GM19239 (cell line): ENCODE measurements at regions not wholly inside any gene's neighbourhood (a gene's known extent, or its start where the extent isn't known, plus 50 kb on each side); places are given as distances from the start of the nearest gene placed in this dataset.
"Not testable (repeated sequence)": the region's sequence is repeated elsewhere in the genome, so short reads cannot be mapped to it uniquely, and the experiment has no call there.

ENCODE experiments used
- DNase-seq: peaks from one replicate; pipeline ENCODE4 v3.0.0; 2011; ENCODE audit warnings: low spot score; ENCODE audit not compliant: insufficient read length
- FAIRE-seq: peaks from 2 replicates; lab custom pipeline; 2011; peaks lifted over from hg19 to GRCh38; lab: Jason Lieb, UNC

DNA sequence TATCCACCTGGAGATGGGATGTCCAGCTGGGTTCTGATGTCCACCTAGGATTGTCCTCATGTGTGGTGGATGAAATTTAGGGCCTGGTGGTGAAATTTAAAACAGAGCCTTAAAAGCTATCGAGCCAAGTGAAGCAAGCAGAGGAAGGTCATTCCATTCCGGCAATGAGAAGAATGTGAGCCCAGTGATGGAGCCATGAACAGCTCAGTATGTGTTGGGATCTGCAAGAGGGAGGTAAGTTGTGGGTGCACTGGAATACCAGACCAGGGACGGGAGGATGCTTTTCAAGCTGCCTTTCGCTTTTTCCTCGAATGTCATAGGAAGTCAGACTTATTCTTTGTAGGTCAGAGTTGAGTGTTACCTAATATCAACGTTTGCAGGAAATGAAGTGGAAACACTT is 80.6 kb upstream of the THOC3 start:
- not testable (repeated sequence) for FAIRE-seq, DNase-seq

DNA sequence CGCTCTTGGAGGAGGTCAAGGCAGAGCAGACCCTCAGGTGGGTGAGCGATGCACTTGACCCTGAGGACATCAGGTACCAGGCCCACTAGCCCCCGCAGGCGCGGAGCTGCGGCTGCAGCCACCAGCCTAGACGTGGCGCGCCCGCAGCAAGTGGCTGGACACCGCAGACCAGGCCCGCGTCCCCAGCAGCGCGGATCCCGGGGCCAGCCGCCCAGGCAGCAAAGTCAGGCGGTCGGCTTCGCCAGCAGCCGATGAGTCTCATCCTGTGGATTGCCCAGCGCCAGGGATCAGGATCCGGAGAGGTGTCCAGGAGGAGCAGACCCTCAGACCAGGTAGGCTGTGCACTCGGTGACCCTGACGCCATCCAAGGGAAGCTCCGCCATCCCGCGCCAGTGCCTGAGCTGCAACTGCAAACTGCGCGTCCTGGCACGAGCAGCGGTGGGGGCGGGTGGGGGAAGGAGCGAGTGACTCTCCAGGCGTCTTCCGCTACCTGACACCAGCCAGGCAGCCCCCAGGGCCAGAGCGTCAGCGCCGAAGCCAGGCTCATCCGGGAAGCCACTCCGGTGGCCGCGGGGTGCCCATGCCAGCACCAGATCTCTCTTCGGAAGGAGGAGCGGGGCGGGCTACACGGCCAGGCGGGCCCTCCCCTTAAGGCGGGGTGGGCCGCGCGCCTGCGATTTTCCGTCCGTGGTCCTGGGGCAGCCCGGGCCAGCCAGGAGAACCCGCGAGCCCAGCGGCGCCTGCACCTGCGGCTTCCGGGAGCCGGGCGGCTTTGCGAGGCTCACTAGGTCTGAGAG is 92.6 kb upstream of the THOC3 start:
- not testable (repeated sequence) for DNase-seq

DNA sequence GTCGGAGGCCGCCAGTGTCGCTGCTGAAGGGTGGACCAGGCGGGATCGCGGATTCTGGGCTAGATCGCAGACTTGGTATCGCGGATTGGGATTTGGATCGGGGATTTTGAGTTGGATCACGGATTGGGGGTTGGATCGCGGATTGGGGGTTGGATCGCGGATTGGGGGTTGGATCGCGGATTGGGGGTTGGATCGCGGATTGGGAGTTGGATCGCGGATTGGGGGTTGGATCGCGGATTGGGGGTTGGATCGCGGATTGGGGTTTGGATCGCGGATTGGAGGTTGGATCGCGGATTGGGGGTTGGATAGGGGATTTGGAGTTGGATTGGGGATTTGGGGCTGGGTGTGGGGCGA is 93.1 kb upstream of the THOC3 start:
- not testable (repeated sequence) for DNase-seq, FAIRE-seq

More for the DNA sequence above, 92.6 kb upstream of the THOC3 start:
- FAIRE-seq, result not testable (repeated sequence)

DNA sequence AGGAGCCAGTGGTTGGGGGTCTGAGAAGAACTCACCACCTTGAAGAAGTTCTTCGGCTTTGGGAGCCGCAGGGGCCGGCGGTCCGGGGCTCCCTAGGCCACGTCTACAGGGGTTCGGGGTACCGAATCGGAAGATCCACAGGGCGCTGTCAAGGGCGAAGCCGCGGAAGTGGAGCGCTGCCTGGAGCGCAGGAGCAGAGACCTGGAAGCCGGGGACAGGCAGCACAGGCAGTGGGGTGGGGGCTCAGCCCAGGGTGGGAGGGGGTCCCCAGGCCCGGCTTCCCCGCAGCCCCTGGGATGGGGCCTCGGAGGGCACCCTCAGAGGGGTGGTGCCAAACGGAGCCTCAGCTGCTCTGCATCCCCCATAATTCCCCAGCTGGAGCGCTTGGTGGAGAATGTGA is 93.5 kb upstream of the THOC3 start:
- not testable (repeated sequence) for DNase-seq, FAIRE-seq

DNA sequence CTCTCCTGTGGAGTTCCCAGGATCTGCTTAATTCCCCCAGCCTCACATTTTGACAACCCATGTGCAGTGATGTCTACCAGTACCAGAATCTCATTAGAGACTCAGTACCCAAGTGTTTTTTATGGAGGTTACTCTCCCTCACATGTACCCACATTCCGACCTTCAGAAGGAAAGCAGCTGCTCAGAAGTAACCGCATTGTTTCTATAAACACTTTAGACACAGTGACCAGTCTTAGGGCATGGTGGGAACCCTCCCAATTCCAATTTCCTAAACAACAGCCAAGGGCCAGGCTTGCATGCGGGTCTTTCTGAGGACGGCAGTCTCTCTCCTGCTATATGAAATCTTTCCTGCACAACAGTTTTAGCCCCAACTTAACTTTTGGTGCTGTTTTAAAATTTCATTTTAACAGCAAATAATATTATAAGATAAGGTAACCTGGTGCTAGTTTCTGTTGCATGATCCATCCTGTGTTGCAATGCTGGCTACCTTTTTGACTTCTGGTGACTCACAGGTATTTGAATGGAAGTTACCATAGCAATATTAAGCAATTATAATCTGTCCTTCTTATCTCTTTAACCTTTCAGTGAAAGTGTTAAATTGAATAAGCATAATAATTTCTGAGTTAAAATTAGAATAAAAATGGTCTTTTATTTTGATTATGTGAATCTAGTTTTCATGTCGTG is 98.3 kb upstream of the THOC3 start:
- FAIRE-seq, DNase-seq: not testable (repeated sequence)

DNA sequence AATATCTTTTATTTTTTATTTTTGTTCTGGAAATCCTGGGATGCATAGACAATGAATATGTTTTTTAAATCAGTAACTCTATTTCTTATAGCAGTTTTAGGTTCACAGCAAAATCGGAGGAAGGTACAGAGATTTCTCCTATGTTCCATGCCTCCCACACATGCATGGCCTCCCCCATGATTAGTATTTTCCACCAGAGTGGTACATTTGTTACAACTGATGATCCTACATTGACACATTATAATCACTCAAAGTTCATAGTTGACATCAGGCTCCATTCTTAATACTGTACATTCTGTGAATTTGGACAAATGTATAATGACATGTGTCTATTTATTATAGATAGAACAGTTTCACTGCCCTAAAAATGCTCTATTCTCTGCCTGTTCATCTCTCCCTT is 99.0 kb upstream of the THOC3 start:
- DNase-seq, FAIRE-seq: not testable (repeated sequence)

DNA sequence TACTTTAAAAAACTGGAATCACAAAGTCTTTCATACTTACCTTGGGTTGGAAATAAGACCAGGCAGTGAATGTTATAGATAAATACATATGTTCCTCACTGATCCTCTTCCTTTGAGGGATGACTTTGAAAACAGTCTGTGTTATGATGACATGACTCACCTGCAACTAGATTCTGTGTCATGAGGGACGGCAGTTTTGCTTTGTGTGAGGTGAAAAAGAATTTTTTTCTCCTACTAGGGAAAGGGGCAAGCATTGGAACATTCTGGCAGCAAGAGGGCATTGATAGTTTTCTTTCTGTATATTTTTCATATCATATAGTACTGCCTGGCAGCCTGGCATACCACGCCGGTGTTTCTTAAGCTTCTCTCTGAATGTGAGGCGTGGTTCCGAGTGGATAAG is 99.8 kb upstream of the THOC3 start:
- FAIRE-seq, DNase-seq: not testable (repeated sequence)

DNA sequence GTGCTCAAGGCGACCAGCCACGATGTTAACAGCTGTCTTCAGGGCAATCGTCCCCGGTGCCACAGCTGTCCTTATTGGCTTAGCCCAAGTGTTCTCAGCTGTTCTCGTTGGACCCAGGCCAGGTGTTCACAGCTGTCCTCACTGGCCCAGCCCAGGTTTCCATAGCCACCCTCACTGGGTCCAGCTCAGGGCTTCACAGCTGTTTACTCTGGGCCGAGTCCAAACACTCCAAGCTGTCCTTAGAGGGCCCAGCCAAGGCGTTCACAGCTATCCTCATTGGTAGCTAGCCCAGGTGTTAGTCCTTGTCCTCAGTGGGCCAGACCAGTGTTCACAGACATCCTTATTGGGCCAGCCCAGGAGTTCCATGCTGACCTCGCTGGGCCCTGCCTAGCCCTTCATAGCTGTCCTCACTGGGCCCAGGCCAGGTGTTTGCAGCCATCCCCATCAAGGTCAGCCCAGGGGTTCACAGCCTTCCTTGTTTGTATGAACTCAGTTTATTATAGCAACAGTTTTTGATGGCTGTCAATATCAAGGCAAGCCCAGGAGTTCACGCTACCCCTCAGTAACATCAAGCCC is 106.0 kb upstream of the THOC3 start:
- not testable (repeated sequence) for FAIRE-seq

DNA sequence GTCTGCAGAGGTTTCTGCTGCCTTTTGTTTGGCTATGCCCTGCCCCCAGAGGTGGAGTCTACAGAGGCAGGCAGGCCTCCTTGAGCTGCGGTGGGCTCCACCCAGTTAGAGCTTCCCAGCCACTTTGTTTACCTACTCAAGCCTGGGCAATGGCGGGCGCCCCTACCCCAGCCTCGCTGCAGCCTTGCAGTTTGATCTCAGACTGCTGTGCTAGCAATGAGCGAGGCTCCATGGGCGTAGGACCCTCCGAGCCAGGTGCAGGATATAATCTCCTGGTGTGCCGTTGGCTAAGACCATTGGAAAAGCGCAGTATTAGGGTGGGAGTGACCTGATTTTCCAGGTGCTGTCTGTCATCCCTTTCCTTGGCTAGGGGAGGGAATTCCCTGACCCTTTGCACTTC is 115.6 kb upstream of the THOC3 start:
- DNase-seq, FAIRE-seq: not testable (repeated sequence)

More for the DNA sequence above, 106.0 kb upstream of the THOC3 start:
- not testable (repeated sequence) for DNase-seq

DNA sequence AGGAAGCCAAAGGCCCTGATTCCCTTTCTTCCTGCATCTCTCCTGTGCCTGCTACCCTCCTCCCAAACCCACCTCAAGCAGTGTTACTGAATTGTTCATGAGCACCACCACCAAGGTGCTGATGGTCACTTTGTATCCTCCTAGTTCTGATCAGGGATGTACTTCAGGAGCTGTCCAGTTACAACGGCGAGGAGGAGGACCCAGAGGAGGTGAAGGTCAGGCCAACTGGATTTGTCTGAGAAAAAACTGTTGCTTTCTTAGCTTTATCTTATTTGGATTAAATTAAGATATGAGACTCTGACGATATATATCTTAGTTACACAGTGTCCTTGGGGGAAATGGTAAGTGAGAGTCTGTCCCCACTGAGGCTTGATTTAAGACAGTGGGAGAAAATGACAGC is 135.0 kb upstream of the THOC3 start:
- not testable (repeated sequence) for FAIRE-seq, DNase-seq

DNA sequence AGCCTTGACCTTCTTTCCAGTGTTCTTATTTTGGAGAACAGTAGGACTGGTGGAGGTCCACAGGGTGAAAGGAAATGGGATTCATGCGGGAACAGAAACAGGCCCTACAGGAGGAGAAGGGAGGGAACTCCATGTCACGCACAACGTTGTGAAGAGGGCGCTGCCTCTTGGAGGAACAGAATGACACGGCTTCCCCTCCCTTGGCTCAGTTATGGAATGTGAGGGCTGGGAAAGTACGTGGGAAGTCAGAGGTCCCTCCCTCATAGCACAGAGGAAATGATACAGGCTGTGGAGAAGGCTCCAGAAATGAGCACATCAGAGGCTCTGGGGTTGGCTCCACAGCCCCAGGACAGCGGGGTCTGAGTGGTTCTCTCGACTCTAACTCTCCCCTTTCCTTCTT is 125.3 kb upstream of the SIMC1 start:
- not testable (repeated sequence) for DNase-seq, FAIRE-seq

DNA sequence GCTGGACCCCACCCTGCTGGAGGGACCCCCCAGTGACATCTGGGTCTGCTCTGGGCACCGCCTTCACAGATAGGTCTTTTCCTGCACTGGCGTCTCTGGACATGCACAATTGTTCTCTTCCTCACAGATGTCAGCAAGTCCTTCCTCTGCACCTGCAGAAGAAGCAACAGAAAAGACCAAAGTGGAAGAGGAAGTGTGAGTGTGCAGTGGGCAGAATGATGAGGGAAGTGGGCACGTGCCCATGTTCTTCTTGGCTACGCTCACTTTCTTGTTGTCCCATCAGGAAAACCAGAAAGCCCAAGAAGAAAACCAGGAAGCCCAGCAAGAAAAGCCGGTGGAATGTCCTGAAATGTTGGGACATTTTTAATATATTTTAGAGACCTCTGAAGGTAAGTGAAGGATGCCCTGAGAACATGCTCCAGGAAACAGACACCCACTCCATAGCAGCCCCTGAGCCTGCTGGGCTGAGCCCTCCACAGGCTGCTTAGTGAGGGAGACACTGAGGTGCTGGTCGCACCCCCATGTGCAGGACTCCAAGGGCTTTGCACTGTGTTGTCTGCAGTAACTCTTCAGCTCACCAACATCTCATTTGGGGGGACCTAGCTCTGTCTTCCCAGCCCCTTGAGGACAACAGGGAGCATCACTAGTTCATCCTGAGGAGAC is 124.4 kb upstream of the SIMC1 start:
- DNase-seq, FAIRE-seq: not testable (repeated sequence)

DNA sequence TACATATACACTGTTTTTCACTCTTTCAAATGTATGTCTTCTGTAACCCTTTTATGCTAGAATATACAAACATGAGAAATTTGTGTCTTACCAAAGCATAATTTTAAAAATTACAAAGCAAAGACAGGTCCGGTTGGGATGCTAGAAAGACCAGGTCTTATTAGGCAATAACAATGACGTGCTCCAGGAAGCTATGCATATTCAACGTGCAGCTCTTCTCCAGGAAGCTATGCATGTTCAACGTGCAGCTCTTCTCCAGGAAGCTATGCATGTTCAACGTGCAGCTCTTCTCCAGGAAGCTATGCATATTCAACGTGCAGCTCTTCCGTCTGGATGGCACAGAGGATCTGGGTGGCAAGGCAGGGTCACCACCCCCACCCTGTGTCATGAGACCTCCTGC is 123.4 kb upstream of the SIMC1 start:
- not testable (repeated sequence) for DNase-seq, FAIRE-seq

DNA sequence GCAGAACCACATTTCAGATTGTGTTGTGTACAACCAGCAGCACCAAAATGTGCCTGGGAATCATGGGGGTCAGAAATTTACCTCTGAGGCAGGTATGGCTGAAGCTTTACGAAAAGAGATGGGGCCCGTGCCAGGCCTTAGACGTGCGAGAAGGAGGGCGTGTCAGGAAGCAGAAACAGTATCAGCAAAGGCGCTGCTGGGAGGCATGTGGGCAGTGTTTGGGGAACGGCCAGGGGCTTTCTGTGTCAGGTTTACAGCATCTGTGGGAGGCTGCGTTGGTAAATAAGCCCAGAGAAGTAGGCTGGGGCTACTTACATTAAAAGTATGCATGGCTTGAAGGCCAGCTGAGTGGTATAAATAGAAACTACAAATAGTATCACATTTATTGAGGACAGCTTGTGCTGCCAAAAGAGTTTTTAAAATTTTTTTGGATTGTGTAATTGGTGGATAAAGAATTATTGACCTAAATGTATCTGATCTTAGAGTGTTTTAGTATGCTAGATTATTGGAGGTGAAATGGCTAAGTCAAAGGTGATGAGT is 120.5 kb upstream of the SIMC1 start:
- DNase-seq, FAIRE-seq: not testable (repeated sequence)

DNA sequence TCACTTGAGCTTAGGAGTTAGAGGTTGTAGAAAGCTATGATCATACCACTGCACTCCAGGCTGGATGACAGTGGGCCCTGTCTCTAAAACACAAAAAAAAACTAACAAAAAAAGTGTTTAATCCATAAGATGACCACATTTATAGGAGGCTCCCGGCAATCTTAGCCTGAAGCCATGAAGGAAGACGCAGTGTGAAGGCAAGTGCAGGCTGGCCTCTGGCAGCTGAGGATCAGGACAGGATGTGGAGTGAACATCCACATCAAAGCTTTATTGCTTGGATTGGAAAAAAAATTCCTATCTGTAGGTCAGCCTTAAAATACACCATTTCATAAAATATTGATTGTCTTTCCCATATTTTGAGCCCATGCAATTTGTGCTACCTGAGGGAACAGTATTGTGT is 115.9 kb upstream of the SIMC1 start:
- DNase-seq, FAIRE-seq: not testable (repeated sequence)

DNA sequence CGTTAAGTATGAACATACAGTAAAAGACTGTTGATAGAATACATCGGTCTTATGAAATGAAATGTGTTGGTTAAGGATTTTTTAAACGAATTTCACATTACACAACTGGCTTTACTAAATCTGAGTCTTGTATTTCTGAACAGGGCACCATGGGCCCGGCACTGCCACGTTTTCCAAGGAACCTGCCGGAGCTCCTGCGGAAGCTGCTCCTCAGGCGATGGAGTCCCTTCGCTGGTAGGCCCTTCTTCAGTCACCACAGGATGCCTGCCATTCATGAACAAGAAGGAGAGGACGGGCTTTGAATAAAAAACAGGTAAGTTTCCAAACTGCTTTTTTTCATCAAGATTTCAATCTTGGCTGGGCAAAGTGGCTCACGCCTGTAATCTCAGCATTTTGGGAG is 114.1 kb upstream of the SIMC1 start:
- DNase-seq, FAIRE-seq: not testable (repeated sequence)

DNA sequence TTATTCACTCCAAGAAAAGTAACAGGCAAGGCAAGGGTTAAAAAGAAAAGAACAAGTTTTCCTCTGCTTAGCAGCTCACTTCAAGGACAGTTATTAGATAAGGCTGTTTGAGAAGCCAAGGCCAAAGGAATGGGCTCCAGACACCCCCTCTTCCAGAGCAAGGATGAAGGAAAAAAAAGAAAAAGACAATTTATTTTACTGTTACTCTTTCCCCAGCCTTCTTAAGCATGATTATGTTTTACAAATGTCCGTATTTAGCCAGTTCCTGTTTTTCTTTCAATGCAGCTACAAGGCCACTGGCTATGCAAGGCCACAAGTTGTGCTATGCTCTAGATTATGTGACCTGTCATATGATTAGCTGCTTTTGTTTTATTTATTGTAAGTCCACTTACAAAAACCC is 106.5 kb upstream of the SIMC1 start:
- FAIRE-seq (no peak), DNase-seq (no peak)

DNA sequence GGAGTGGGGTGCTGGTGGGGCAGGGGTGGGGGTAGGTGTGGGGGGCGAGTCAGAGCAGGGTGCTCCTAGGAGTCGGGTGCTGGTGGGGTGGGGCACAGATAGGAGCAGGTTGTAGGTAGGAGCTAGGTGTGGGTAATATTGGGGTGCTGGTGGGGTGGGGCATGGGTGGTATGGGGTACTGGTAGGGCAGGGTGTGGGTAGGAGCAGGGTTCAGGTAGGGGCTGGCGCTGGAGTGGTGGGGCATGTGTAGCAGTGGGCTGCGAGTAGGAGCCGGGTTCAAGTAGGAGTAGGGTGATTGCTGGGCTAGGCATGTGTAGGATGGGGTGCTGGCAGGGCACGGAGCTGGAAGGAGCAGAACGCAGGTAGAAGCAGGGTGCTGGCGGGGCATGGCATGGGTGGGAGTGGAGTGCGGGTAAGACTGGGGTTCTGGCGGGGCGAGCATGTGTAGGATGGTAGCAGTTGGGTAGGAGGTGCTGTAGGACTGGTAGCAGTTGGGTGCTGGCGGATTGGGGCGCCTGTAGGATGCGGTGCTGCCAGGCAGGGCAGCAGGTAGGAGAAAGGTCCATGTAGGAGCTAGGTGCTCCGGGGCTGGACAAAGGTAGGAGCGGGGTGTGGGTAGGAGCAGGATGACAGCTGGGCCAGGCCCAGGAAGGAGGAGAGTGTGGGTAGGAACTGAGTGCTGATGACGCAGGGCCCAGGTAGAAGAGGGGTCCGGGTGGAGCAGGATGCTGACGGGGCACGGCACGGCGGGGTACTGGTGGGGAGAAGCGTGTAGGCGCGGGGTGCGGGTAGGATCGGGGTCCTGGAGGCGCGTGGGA is 105.5 kb upstream of the SIMC1 start:
- FAIRE-seq, result no peak

DNA sequence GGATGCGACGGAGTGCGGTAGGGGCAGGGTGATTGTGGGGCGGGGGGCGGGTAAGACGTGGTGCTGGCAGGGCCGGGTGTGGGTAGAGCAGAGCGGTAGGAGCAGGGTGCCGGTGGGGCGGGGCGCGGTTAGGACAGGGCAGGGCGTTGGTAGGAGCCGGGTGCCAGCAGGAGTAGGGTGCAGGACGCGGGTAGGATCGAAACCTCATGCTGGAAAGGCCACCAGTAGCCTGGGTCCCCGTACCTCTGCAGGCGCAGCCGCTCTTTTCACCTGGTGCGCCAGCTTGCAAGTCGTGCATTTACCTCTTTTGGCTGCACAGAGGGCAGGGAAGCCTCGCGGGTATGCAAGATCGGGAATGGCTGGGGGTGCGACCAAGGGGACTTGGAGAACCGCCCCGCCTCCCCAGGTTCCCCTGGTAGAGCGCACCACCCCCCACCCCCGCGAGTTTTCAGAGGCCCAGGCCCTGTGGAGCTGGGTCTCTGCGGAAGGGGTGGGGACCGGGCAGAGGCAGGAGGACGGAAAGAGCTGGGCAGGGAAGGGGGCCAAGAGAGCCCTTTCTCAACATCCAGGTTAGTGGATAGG is 104.8 kb upstream of the SIMC1 start:
- FAIRE-seq, result no peak
- no peak for DNase-seq

More for the DNA sequence above, 105.5 kb upstream of the SIMC1 start:
- DNase-seq, result no peak
